A549 (cell line): ENCODE measurements at regions not wholly inside any gene's neighbourhood (a gene's known extent, or its start where the extent isn't known, plus 50 kb on each side); places are given as distances from the start of the nearest gene placed in this dataset.

Source experiments
- ATAC-seq, 2 experiments: fragments of 200-7000 bp in 1 of 2; fragments of >200 bp in 1 of 2; cut with Nextera tagmentation in 1 of 2; cut with Tn5 transposase in 1 of 2; 3 replicates each; pipeline versions ENCODE4 v1.8.0 to v1.9.1; 2018 to 2020; ENCODE audit warnings: mild to moderate bottlenecking in 1 of 2, moderate library complexity in 1 of 2
- CTCF ChIA-PET: fragments of 300-600 bp; sonication (Branson Sonifier 250); formaldehyde crosslinking; extraction: SDS; loops from one replicate; lab custom pipeline; 2021; ENCODE audit warnings: antibody characterized with exemption, inconsistent platforms; lab: Yijun Ruan, JAX
- POLR2A ChIA-PET: fragments of 350-600 bp; formaldehyde crosslinking; extraction: SDS; loops from one replicate; lab custom pipeline; 2021; ENCODE audit warnings: antibody characterized with exemption, inconsistent platforms; lab: Yijun Ruan, JAX
- DNase-seq, 2 experiments: peaks; one replicate each; pipeline versions ENCODE4 v3.0.0 to v3.0.0-alpha.2; 2011 to 2016; ENCODE audit warnings: low read depth in 1 of 2, low spot score in 1 of 2
- FAIRE-seq: peaks from 2 replicates; lab custom pipeline; 2011; peaks lifted over from hg19 to GRCh38; lab: Jason Lieb, UNC
- H3K27ac ChIP-seq, 2 experiments: fragments of >200 bp; sonication (Bioruptor Twin); formaldehyde crosslinking; 3 replicates each; pipeline ENCODE4 v1.5.1; 2016 to 2017
- H3K4me1 ChIP-seq: fragments of >200 bp; sonication (Bioruptor Twin); formaldehyde crosslinking; 3 replicates; pipeline ENCODE4 v1.6.1; 2016
- H3K4me2 ChIP-seq: fragments of >200 bp; sonication (Bioruptor Twin); formaldehyde crosslinking; 3 replicates; pipeline ENCODE4 v1.6.1; 2016
- H3K4me3 ChIP-seq: fragments of >200 bp; sonication (Bioruptor Twin); formaldehyde crosslinking; 3 replicates; pipeline ENCODE4 v1.5.1; 2016
- H3K9me3 ChIP-seq: fragments of >200 bp; sonication (Bioruptor Twin); formaldehyde crosslinking; 3 replicates; pipeline ENCODE4 v1.6.1; 2016
- CTCF ChIP-seq: fragments of >200 bp; sonication (Bioruptor Twin); formaldehyde crosslinking; IDR thresholded peaks from 3 replicates; pipeline ENCODE4 v1.5.1; 2016
- E2F6 ChIP-seq: IDR thresholded peaks from 2 replicates; pipeline ENCODE4 v1.6.1; 2012; ENCODE audit warnings: low read depth, borderline replicate concordance
- EP300 ChIP-seq, 2 experiments: fragments of >200 bp; sonication (Bioruptor Twin); formaldehyde crosslinking; IDR thresholded peaks; 2 replicates in 1 of 2; 3 replicates in 1 of 2; pipeline ENCODE4 v1.6.1; 2016 to 2017
- FOSB ChIP-seq: fragments of 250-450 bp; sonication (Bioruptor Pico); IDR thresholded peaks from 2 replicates; pipeline ENCODE4 v1.5.0; 2020; ENCODE audit warnings: mild to moderate bottlenecking, moderate library complexity
- FOXS1 ChIP-seq: fragments of 250-450 bp; sonication (Bioruptor Pico); IDR thresholded peaks from 2 replicates; pipeline ENCODE4 v1.5.0; 2020; ENCODE audit warnings: mild to moderate bottlenecking, moderate library complexity
- HMGXB4 ChIP-seq: fragments of 250-450 bp; sonication (Bioruptor Pico); IDR thresholded peaks from 2 replicates; pipeline ENCODE4 v1.5.0; 2021; ENCODE audit warnings: mild to moderate bottlenecking, moderate library complexity, borderline replicate concordance
- HOXA7 ChIP-seq: fragments of 250-450 bp; sonication (Bioruptor Pico); IDR thresholded peaks from 2 replicates; pipeline ENCODE4 v1.5.0; 2020; ENCODE audit warnings: mild to moderate bottlenecking, moderate library complexity
- JUN ChIP-seq, 2 experiments: fragments of >200 bp; sonication (Bioruptor Twin); formaldehyde crosslinking; IDR thresholded peaks; 2 replicates in 1 of 2; 3 replicates in 1 of 2; pipeline ENCODE4 v1.6.1; 2016 to 2017
- JUNB ChIP-seq: fragments of >200 bp; sonication (Bioruptor Twin); formaldehyde crosslinking; IDR thresholded peaks from 2 replicates; pipeline ENCODE4 v1.6.1; 2016
- MAFK ChIP-seq: fragments of 450-650 bp; IDR thresholded peaks from 2 replicates; pipeline ENCODE4 v1.6.1; 2014; ENCODE audit not compliant: partially characterized antibody
- MAX ChIP-seq: IDR thresholded peaks from 2 replicates; pipeline ENCODE4 v1.6.1; 2012
- NPAS2 ChIP-seq: fragments of 250-450 bp; sonication (Bioruptor Pico); IDR thresholded peaks from 2 replicates; pipeline ENCODE4 v1.8.0; 2022; ENCODE audit warnings: mild to moderate bottlenecking, moderate library complexity, borderline replicate concordance
- PBX3 ChIP-seq: IDR thresholded peaks from 2 replicates; pipeline ENCODE4 v1.6.1; 2012
- RAD21 ChIP-seq, 2 experiments: fragments of >200 bp in 1 of 2; sonication (Bioruptor Twin) in 1 of 2; formaldehyde crosslinking in 1 of 2; IDR thresholded peaks in 1 of 2; conservative IDR thresholded peaks in 1 of 2; 2 replicates in 1 of 2; 3 replicates in 1 of 2; pipeline ENCODE4 v1.6.1; 2012 to 2018; ENCODE audit warnings: inconsistent platforms in 1 of 2
- RCOR1 ChIP-seq: fragments of 150-350 bp; IDR thresholded peaks from 2 replicates; pipeline ENCODE4 v1.6.1; 2014; ENCODE audit warnings: antibody characterized with exemption, low read length, low read depth
- ZFP36 ChIP-seq: fragments of 450-650 bp; IDR thresholded peaks from 2 replicates; pipeline ENCODE4 v1.6.1; 2014; ENCODE audit warnings: borderline replicate concordance; ENCODE audit not compliant: partially characterized antibody
- ZNF302 ChIP-seq: fragments of 250-450 bp; sonication (Bioruptor Pico); IDR thresholded peaks from 2 replicates; pipeline ENCODE4 v1.9.0; 2021; ENCODE audit warnings: inconsistent platforms, mild to moderate bottlenecking, moderate library complexity
- ZSCAN20 ChIP-seq: fragments of 250-450 bp; sonication (Bioruptor Pico); IDR thresholded peaks from 2 replicates; pipeline ENCODE4 v1.8.0; 2022; ENCODE audit warnings: mild to moderate bottlenecking, moderate library complexity
- WGBS: methylation state at CpG from one replicate; pipeline ENCODE4 v1.1.6; 2017; ENCODE audit errors: missing lambda C conversion rate; 5-methylcytosine and 5-hydroxymethylcytosine counted together

GRCh38 chr4:18626996-18627395 is 605.4 kb upstream of the LCORL start:
- ChIA-PET CTCF (no interaction called here), POLR2A (no interaction called here)
- FAIRE-seq (no peak), ATAC-seq (no peak), DNase-seq (no peak)
- 0% methylated on average over 2 of the region's 2 CpGs for WGBS
- H3K4me3 ChIP-seq = no peak overlapping the region
- no peak overlapping the region for H3K4me2 ChIP-seq
- TF ChIP-seq HOXA7 (CRISPR knock-in tag) (no peak), NPAS2 (CRISPR knock-in tag) (no peak), FOXS1 (CRISPR knock-in tag) (no peak)
- no peaks in the 10 kb centered on the region for H3K9me3 ChIP-seq
- no peak overlapping the region for H3K27ac ChIP-seq
- H3K4me1 ChIP-seq = no peaks in the 10 kb centered on the region

GRCh38 chr4:18626366-18626765 is 604.8 kb upstream of the LCORL start:
- no peak overlapping the region for H3K27ac ChIP-seq
- no peak for FAIRE-seq
- H3K4me1 ChIP-seq = no peaks in the 10 kb centered on the region
- no peaks in the 10 kb centered on the region for H3K9me3 ChIP-seq
- TF ChIP-seq HMGXB4 (CRISPR knock-in tag) = no peak
- no peak for TF ChIP-seq PBX3
- TF ChIP-seq CTCF = no peak
- no peak for TF ChIP-seq MAX
- TF ChIP-seq ZFP36 = no peak
- no peak for TF ChIP-seq FOSB (CRISPR knock-in tag)
- TF ChIP-seq RCOR1 = no peak
- TF ChIP-seq RAD21 (conservative IDR thresholded peaks at IDR 0.05 in 1 of 2, IDR thresholded peaks at IDR 0.05 in 1 of 2) = no peak
- no peak overlapping the region for H3K4me3 ChIP-seq
- POLR2A ChIA-PET = no interaction called here
- H3K4me2 ChIP-seq = no peak overlapping the region
- CTCF ChIA-PET = no interaction called here
- DNase-seq = no peak
- ATAC-seq = no peak

- DNase-seq (no peak), FAIRE-seq (no peak), ATAC-seq (no peak)
- ChIA-PET CTCF (no interaction called here), POLR2A (no interaction called here)
- 0% methylated on average over 1 of the region's 1 CpG for WGBS
- H3K4me1 ChIP-seq = no peaks in the 10 kb centered on the region
- no peak overlapping the region for H3K4me3 ChIP-seq
- H3K4me2 ChIP-seq = no peak overlapping the region
- TF ChIP-seq E2F6 = no peak
- no peak for TF ChIP-seq EP300 (IDR thresholded peaks at IDR 0.05)
- no peak for TF ChIP-seq ZSCAN20 (CRISPR knock-in tag)
- TF ChIP-seq ZNF302 (CRISPR knock-in tag) = no peak
- no peak for TF ChIP-seq JUN (IDR thresholded peaks at IDR 0.05)
- no peak for TF ChIP-seq JUNB
- peak; percentile 34 for TF ChIP-seq MAFK
- no peaks in the 10 kb centered on the region for H3K9me3 ChIP-seq
- no peak overlapping the region for H3K27ac ChIP-seq
Observed at GRCh38 chr4:18621186-18621585, 599.6 kb upstream of the LCORL start.
